Activated CD8-positive, alpha-beta memory T cell treated with anti-CD3 and anti-CD28 coated beads, Interleukin-2, amount 10 ng/mL, durations not matched to agents 7 days and 5 days (primary cell): ENCODE measurements at regions not wholly inside any gene's neighbourhood (a gene's known extent, or its start where the extent isn't known, plus 50 kb on each side); places are given as distances from the start of the nearest gene placed in this dataset.
"Not testable (repeated sequence)": the region's sequence is repeated elsewhere in the genome, so short reads cannot be mapped to it uniquely, and the experiment has no call there.

Source experiments
- ATAC-seq: fragments of 150-1000 bp; cut with Tn5 transposase; one replicate; pipeline ENCODE4 v1.10.0; 2021; ENCODE audit warnings: moderate library complexity
- CTCF ChIA-PET: fragments of 350-600 bp; sonication (Branson Sonifier 250); formaldehyde crosslinking; loops from one replicate; lab custom pipeline; 2021; ENCODE audit warnings: antibody characterized with exemption; lab: Charles Lee
- DNase-seq: peaks from one replicate; pipeline ENCODE4 v3.0.0-alpha.2; 2020
- H3K27ac Mint-ChIP-seq: one replicate; pipeline ENCODE4 v1.8.0; 2021; ENCODE audit warnings: mild to moderate bottlenecking, mixed read lengths
- H3K27me3 Mint-ChIP-seq: one replicate; pipeline ENCODE4 v1.8.0; 2021; ENCODE audit warnings: mixed read lengths
- H3K36me3 Mint-ChIP-seq: one replicate; pipeline ENCODE4 v1.8.0; 2021; ENCODE audit warnings: mild to moderate bottlenecking, mixed read lengths
- H3K4me1 Mint-ChIP-seq: one replicate; pipeline ENCODE4 v1.8.0; 2021; ENCODE audit warnings: mixed read lengths
- H3K4me3 Mint-ChIP-seq: one replicate; pipeline ENCODE4 v1.8.0; 2021; ENCODE audit warnings: mild to moderate bottlenecking, moderate library complexity, mixed read lengths
- H3K9me3 Mint-ChIP-seq: one replicate; pipeline ENCODE4 v1.8.0; 2022; ENCODE audit warnings: low read depth, mixed read lengths

DNA sequence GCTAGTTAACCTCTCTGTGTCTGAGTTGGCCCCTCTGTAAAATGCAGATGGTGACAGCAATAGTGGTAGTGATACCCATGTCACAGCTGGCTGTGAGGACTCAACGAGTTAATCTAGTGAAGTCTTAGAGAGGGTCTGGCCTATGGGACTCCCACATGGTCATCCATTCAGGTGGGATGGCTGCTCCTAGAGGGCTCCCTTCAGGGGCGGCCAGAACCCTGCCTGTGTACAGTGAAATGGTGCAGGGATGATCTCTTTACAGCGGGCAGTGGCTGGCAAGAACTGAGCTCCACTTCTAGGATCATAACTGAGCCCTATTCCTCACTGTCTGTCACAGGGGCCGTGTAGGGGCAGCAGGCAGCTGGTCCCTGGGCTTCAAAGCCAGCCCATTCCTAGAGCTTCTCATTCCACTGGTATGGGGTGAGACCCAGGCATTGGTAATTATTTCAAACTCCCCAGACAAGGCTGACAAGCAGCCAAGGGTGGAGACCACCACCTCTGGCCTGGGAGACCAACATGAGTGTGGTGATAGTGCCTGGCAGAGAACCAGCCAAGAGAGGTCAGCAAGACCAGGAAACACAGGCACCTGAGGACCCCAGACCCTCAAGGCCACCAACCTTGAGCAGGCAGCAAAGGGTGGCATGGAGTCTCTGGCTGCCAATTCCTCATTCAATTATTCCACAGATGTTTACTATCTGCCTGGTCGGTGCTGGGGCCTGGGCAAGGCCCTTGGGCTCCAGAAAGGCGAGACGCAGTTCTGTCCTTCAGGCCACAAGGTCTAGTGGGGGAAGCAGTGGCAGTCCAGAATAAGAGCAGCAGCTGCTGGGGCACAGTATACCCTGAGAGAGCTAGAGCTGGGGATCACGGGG lies 103.4 kb downstream of the MRPL14 start:
- CTCF ChIA-PET = interaction anchor here (1.4 kb wide), 1 partner anchor 20 kb away, joined by 3 read pairs; no protein-coding TSS in a partner anchor
- Mint-ChIP-seq H3K9me3 (no peaks in the 10 kb centered on the region), H3K27ac (no peak overlapping the region), H3K36me3 (no peaks in the 10 kb centered on the region), H3K27me3 (peaks cover 13% of the 10 kb centered on the region), H3K4me3 (no peak overlapping the region), H3K4me1 (no peaks in the 10 kb centered on the region)
- DNase-seq = no peak
- no peak for ATAC-seq

DNA sequence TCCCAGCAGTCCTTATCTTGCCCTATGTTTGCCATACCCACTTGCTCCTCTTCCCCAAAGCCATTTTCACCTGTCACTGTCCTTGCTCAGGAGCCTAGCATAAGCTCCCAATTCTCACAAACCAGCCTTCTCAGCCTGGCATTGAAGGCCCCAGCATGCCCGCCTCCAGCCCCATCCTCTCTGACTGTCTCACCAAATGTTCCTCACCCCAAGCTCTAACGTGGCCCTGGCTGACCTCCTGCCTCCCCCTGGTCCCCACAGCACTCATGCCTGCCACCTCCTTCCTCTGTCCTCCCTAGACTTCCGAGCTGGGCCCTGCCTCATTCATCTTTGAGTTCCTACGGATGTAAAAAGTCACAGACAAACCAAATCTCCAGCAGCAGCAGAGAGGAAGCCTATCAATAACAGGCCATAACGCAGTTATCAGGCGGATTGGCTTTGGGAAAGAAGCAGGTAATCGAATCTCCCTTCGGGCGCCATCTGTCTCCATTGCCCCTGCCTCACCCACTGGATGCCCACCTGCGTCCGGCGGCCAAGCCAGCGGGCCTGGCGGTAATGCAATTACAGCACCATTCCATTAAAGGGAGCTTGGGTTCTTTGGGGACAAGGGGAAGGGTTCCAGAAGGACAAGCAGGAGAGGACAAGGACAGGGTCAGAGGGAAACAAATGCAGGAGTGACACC lies 104.4 kb downstream of the MRPL14 start:
- Mint-ChIP-seq H3K9me3 (no peaks in the 10 kb centered on the region), H3K36me3 (no peaks in the 10 kb centered on the region), H3K4me1 (no peaks in the 10 kb centered on the region), H3K27ac (peak overlapping the region; percentile 1), H3K4me3 (no peak overlapping the region), H3K27me3 (peaks cover 13% of the 10 kb centered on the region)
- DNase-seq (no peak), ATAC-seq (no peak)
- CTCF ChIA-PET = interaction anchor here (1.4 kb wide), 1 partner anchor 19 kb away, joined by 3 read pairs; no protein-coding TSS in a partner anchor

DNA sequence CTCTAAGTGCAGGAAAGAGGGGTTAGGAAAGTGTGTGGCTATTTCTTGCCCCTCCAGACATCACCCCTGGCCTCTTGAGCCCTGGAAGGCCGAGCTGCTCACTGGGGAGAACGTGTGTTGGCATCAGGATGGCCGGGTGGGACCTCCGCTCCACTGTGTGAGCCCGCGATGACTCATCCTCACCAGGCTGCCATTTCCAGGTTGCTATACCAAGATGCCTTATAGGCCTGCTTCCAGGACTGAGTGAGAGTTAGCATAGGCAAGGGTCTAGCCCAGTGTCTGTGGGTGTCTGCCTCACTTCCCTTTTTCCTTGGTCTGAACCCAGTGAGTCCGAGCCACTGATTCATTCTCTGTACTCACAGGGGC lies 105.0 kb downstream of the MRPL14 start:
- CTCF ChIA-PET = no interaction called here
- Mint-ChIP-seq H3K9me3 (no peaks in the 10 kb centered on the region), H3K27me3 (peaks cover 10% of the 10 kb centered on the region)

DNA sequence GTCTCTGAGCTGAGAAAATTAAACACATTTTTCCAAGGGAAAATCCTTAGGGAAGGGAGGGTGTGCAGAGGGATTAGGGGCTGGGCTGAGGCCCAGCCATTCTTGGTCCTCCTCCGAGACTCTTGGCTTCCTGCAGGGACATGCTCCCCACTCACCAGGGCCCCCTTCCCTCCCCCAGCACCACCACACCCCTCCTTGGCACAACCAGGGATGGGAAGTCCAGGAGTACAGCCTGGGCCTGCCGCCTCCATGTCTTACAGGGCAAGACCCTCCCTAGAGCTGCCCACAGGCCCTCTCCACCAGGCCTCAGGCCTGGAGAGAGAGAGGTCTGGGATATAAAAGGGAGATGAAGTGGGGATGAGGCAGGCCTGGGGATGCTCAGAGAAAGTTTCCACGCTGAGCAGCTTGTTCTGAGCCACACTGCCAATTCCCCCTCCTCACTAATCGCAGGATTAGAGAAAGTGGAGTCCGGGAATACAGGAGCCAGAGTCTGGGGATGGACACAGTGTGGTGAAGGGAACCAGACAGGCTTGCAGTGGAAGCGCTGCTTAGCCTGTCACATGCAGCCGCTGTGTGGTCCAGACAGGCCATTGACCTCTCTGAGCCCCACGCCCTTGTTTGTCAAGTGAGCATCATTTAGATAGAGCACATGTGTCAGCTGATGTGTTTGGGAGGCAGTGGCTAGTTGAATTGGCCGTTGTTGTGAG lies 105.5 kb downstream of the MRPL14 start:
- Mint-ChIP-seq H3K4me1 (no peaks in the 10 kb centered on the region), H3K27me3 (peaks cover 9% of the 10 kb centered on the region), H3K4me3 (no peak overlapping the region), H3K9me3 (no peaks in the 10 kb centered on the region), H3K36me3 (no peaks in the 10 kb centered on the region), H3K27ac (no peak overlapping the region)
- no peak for DNase-seq
- CTCF ChIA-PET = no interaction called here
- ATAC-seq = no peak

More for the DNA sequence above, 105.0 kb downstream of the MRPL14 start:
- Mint-ChIP-seq H3K4me1 (no peaks in the 10 kb centered on the region), H3K36me3 (no peaks in the 10 kb centered on the region), H3K27ac (no peak overlapping the region), H3K4me3 (no peak overlapping the region)
- DNase-seq = no peak
- ATAC-seq = no peak

DNA sequence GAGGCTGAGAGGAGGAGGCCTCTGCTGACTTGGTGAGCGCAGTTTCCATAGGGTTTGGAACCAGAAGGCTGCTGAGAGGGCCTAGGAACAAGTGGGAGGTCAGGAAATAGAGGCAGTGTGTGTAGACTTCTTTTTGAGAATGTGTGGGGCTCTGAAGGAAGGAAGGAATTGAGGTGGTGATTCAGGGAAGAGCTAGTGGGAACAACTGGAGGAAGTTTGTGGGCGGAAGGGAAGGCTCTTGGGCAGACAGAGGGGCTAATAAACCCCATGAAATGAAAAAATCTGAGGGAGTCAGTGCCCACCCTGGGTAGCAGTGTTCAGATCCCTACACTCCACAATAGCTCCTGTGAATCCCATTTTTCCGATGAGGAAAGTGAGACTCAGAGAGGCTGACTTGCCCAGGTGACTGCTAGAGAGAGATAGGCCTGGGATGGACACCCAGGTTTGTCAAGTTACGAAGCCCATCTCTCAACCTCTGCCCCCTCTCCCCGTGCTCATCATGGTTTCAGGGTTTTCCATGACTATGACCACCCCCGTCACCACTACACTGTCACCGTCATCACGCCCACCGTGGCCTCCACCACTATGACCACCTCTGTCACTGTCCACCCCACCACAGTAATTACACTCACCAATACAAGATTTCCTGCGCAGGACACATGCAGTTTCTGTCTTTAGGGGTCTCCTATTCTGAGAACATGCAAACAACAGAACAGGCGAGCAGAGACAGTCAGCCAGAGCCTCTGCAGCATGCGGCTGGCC lies 106.4 kb downstream of the MRPL14 start:
- H3K36me3 Mint-ChIP-seq = no peaks in the 10 kb centered on the region
- no peak for DNase-seq
- ATAC-seq = no peak
- no peak overlapping the region for H3K27ac Mint-ChIP-seq
- H3K4me3 Mint-ChIP-seq = no peak overlapping the region
- no peaks in the 10 kb centered on the region for H3K9me3 Mint-ChIP-seq
- CTCF ChIA-PET = interaction anchor here (1.1 kb wide), 1 partner anchor 11 kb away, joined by 3 read pairs; no protein-coding TSS in a partner anchor
- peaks cover 10% of the 10 kb centered on the region for H3K27me3 Mint-ChIP-seq
- H3K4me1 Mint-ChIP-seq = no peaks in the 10 kb centered on the region

DNA sequence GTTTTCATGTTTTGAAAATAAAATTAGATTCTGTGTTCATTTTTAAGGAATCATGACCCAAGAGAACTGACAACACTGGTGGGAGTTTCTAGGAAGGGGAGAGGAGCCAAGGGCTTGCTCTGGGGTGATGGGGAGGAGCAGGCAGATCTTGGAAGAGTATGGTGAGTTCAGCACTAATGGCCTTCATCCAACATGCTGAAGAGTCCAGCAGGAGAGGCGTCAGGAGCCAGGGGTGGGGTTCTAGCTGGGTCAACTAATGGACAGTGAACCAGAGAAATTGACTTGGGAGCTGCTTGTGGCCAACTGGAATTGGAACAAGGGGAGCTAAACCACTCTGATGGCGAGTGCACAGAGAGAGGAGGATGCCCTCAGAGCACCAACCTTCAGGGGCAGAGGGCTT lies 107.1 kb downstream of the MRPL14 start:
- H3K4me1 Mint-ChIP-seq = no peaks in the 10 kb centered on the region
- CTCF ChIA-PET = interaction anchor here (1.1 to 1.3 kb wide), 2 partner anchors 11 to 19 kb away, joined by 3 to 4 read pairs; no protein-coding TSS in a partner anchor
- DNase-seq = no peak
- peaks cover 5% of the 10 kb centered on the region for H3K27me3 Mint-ChIP-seq
- no peaks in the 10 kb centered on the region for H3K9me3 Mint-ChIP-seq
- ATAC-seq = no peak
- no peak overlapping the region for H3K27ac Mint-ChIP-seq
- H3K36me3 Mint-ChIP-seq = no peaks in the 10 kb centered on the region
- no peak overlapping the region for H3K4me3 Mint-ChIP-seq

DNA sequence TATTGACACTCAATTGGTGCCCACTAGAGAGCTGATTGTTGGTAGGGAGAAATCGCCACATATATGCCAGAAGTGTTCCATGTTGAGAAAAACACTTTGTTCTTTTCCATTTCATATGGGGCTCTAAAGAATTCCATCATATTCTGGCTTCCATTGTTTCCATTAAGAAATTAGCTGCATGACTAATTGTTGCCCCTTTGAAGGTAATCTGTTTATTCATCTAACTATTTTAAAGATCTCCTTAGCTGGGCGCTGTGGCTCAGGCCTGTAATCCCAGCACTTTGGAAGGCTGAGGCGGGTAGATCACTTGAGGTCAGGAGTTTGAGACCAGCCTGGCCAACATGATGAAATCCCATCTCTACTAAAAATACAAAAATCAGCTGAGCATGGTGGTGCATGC lies 109.9 kb downstream of the MRPL14 start:
- H3K4me1 Mint-ChIP-seq, H3K27ac Mint-ChIP-seq, CTCF ChIA-PET, DNase-seq, H3K36me3 Mint-ChIP-seq, ATAC-seq, H3K9me3 Mint-ChIP-seq, H3K4me3 Mint-ChIP-seq: not testable (repeated sequence)
- H3K27me3 Mint-ChIP-seq = peaks cover 16% of the 10 kb centered on the region

DNA sequence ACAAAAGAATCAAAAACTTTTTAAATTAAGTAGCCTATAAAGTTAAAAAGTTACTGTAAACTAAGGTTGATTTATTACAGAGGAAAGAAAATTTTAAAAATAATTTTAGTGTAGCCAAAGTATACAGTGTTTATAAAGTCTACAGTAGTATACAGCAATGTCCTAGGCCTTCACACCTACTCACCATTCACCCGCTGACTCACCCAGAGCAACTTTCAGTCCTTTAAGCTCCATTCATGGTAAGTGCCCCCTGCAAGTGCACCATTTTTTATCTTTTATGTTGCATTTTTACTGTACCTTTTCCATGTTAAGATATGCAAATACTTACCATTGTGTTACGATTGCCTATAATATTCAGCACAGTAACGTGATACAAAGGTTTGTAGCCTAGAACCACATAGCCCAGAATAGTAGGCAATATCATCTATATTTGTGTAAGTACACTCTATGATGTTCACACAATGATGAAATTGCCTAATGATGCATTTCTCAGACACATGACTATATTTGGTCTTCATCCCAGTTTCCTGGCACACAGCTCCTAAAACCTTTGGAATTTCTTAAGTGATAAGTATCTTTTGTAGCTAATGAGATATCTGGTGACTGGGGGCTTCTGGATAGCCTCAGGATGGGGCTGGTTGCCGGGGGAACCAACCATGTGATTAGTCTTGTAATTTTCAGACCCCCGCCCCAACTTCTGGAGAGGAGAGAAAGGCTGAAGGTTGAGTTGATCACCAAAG lies 111.0 kb downstream of the MRPL14 start:
- ATAC-seq (no peak), DNase-seq (no peak)
- Mint-ChIP-seq H3K27ac (no peak overlapping the region), H3K9me3 (no peaks in the 10 kb centered on the region), H3K4me1 (peaks cover 6% of the 10 kb centered on the region), H3K27me3 (peaks cover 21% of the 10 kb centered on the region), H3K4me3 (no peak overlapping the region), H3K36me3 (no peaks in the 10 kb centered on the region)
- CTCF ChIA-PET = no interaction called here

DNA sequence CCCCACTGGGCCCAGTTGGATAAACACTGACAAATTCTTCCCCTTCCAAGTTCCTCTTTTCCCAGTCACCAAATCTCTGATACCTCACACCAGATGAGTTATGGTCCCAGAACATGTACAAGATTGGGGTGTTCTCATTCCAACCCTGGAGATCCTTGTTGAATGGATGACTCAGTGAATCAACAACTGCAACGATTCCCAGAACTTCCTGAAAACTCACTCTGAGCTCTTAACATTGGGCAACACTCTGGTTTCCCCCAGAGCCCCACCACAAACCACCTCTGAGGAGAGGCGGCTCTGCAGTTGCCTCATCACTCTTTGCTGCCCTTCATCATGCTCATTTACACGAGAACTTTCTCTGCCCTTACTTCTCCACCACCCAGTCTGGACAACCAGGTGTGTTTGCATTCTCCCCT lies 115.2 kb downstream of the MRPL14 start:
- Mint-ChIP-seq H3K27me3 (peaks cover 33% of the 10 kb centered on the region), H3K4me1 (peaks cover 6% of the 10 kb centered on the region), H3K4me3 (no peak overlapping the region), H3K36me3 (no peaks in the 10 kb centered on the region), H3K9me3 (no peaks in the 10 kb centered on the region), H3K27ac (no peak overlapping the region)
- DNase-seq (no peak), ATAC-seq (no peak)
- CTCF ChIA-PET = no interaction called here

DNA sequence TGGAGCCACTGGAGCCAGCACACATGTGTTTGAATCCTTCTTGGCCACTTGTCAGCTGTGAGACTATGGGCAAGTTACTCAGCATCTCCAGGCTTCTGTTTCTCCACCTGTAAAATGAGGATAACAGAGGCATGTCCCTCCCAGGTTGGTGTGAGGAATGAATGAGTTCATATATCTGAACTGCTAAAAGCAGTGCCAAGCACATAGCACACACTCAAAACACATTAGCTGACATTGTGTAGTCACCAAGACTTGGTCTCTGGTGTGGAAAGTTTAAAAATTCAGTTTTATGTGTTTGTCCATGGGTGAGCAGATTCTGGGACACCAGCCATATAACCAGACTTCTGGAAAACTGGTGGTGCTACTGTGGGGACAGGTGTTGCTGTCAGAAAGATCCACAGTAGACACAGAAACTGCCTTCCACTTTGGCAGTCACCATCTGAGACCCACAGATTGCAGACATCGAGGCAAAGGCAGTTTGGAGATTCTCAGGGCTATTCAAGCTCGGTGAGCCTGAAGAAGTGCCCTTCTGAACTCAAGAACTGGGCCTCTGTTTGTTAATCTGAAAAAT lies 115.8 kb downstream of the MRPL14 start:
- H3K27ac Mint-ChIP-seq = no peak overlapping the region
- ATAC-seq (no peak), DNase-seq (no peak)
- H3K27me3 Mint-ChIP-seq = peaks cover 35% of the 10 kb centered on the region
- H3K9me3 Mint-ChIP-seq = no peaks in the 10 kb centered on the region
- CTCF ChIA-PET = no interaction called here
- no peaks in the 10 kb centered on the region for H3K36me3 Mint-ChIP-seq
- H3K4me1 Mint-ChIP-seq = peaks cover 6% of the 10 kb centered on the region
- no peak overlapping the region for H3K4me3 Mint-ChIP-seq

DNA sequence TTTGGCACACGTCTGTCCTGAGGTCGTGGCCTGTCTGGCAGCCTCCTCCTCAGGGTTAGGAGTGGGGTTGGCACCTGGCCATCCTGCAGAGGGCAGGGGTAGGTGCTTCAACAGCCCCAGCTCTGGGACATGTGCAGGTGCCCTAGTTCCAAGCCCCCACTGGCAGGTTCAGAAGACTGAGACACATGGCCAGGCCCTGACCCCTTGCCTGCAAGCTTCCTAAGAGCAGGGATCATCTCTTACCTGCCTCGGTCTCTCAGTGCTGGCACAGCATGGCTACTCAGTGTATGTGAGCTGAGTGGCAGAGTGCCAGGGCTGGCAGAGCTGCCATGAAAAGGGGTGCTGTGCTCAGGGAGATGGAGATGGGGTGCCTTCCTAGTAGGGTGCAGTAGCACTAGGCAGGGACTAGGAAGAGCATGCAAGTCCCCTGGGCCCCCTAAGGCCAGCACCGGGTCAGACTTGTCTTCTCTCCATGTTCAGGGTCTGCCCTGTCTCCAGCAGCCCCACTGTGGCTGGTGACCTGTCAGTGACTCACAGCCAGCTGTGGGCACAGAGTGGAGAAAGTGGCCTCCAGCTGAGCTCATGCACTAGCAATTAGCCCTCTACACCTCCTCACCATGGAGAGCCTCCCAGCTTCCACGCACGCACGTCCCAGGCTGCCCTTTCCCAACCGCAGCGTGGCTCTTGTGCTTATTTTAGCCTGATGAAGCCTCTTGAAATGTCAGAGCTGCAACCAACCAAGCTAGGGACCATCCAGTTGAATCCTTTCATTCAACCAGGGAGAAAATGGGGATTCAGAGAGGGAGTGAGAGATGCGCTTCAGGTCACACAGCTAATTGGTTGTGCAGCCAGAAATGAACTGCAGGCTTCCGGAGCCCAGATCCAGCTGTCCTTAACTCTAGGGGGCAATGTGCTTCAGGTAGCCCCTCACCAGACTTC lies 116.6 kb downstream of the MRPL14 start:
- H3K27ac Mint-ChIP-seq = no peak overlapping the region
- H3K4me1 Mint-ChIP-seq = peaks cover 6% of the 10 kb centered on the region
- DNase-seq (no peak), ATAC-seq (no peak)
- no peaks in the 10 kb centered on the region for H3K9me3 Mint-ChIP-seq
- no peak overlapping the region for H3K4me3 Mint-ChIP-seq
- CTCF ChIA-PET = no interaction called here
- H3K36me3 Mint-ChIP-seq = no peaks in the 10 kb centered on the region
- H3K27me3 Mint-ChIP-seq = peaks cover 36% of the 10 kb centered on the region
